ENCODE measurements at regions not wholly inside any gene's neighbourhood (a gene's known extent, or its start where the extent isn't known, plus 50 kb on each side); places are given as distances from the start of the nearest gene placed in this dataset.

GRCh38 chr18:78518805-78519204, 460.8 kb upstream of the SALL3 start:
- Histone ChIP-seq H3K9me3 (no peaks in the 10 kb centered on the region), H3K36me3 (no peaks in the 10 kb centered on the region), H3K27ac (no peak overlapping the region), H3K4me3 (no peak overlapping the region), H3K27me3 (peaks cover 0 to 10% (median 0%) of the 10 kb centered on the region in 3 donors), H3K4me1 (no peaks in the 10 kb centered on the region)
- DNase-seq: peak in 1 of 2 donors; percentile 10
- 86 to 93% (median 91%) methylated on average over 24 to 25 of the region's 25 CpGs for WGBS, 5 donors
- TF ChIP-seq CTCF (IDR thresholded peaks at IDR 0.05) (no peak), EP300 (IDR thresholded peaks at IDR 0.05) (no peak), POLR2AphosphoS5 (IDR thresholded peaks at IDR 0.05) (no peak), POLR2A (IDR thresholded peaks at IDR 0.05) (no peak)
- intact Hi-C loops (cut with DNase I; ENCODE audit: low total_unique reads): no loop called here

- no peak for TF ChIP-seq POLR2AphosphoS5 (IDR thresholded peaks at IDR 0.05)
- no peak for TF ChIP-seq POLR2A (IDR thresholded peaks at IDR 0.05)
- no peak for TF ChIP-seq EP300 (IDR thresholded peaks at IDR 0.05)
- TF ChIP-seq CTCF (IDR thresholded peaks at IDR 0.05): no peak
- H3K36me3 ChIP-seq: no peaks in the 10 kb centered on the region
- peak in 1 of 2 donors; percentile 7 for DNase-seq
- H3K4me1 ChIP-seq: no peaks in the 10 kb centered on the region
- WGBS, 5 donors: 73 to 82% (median 75%) methylated on average over 15 of the region's 15 CpGs
- intact Hi-C loops (cut with DNase I; ENCODE audit: low total_unique reads): no loop called here
- H3K27me3 ChIP-seq: peaks cover 0 to 10% (median 0%) of the 10 kb centered on the region in 3 donors
- H3K4me3 ChIP-seq: no peak overlapping the region
- no peaks in the 10 kb centered on the region for H3K9me3 ChIP-seq
- no peak overlapping the region for H3K27ac ChIP-seq
Observed at GRCh38 chr18:78519394-78520062, 460.1 kb upstream of the SALL3 start.

GRCh38 chr18:78521136-78521535, 458.5 kb upstream of the SALL3 start:
- TF ChIP-seq POLR2AphosphoS5 (IDR thresholded peaks at IDR 0.05): no peak
- no peak for TF ChIP-seq EP300 (IDR thresholded peaks at IDR 0.05)
- no peak for TF ChIP-seq POLR2A (IDR thresholded peaks at IDR 0.05)
- no peak for TF ChIP-seq CTCF (IDR thresholded peaks at IDR 0.05)
- H3K27ac ChIP-seq: no peak overlapping the region
- no peak overlapping the region for H3K4me3 ChIP-seq
- H3K36me3 ChIP-seq: no peaks in the 10 kb centered on the region
- no peak for DNase-seq
- no peaks in the 10 kb centered on the region for H3K9me3 ChIP-seq
- H3K27me3 ChIP-seq: peaks cover 0 to 10% (median 0%) of the 10 kb centered on the region in 3 donors
- intact Hi-C loops (cut with DNase I; ENCODE audit: low total_unique reads): no loop called here
- H3K4me1 ChIP-seq: peaks cover 0 to 8% (median 0%) of the 10 kb centered on the region in 4 donors
- 75 to 81% (median 79%) methylated on average over 10 to 11 of the region's 11 CpGs for WGBS, 5 donors

- Histone ChIP-seq H3K4me1 (peaks cover 0 to 13% (median 0%) of the 10 kb centered on the region in 4 donors), H3K4me3 (no peak overlapping the region), H3K36me3 (no peaks in the 10 kb centered on the region), H3K9me3 (no peaks in the 10 kb centered on the region), H3K27ac (no peak overlapping the region), H3K27me3 (peaks cover 0 to 10% (median 0%) of the 10 kb centered on the region in 3 donors)
- intact Hi-C loops (cut with DNase I; ENCODE audit: low total_unique reads): no loop called here
- TF ChIP-seq CTCF (IDR thresholded peaks at IDR 0.05) (no peak), POLR2AphosphoS5 (IDR thresholded peaks at IDR 0.05) (no peak), POLR2A (IDR thresholded peaks at IDR 0.05) (no peak), EP300 (IDR thresholded peaks at IDR 0.05) (no peak)
- no peak for DNase-seq
- 86 to 92% (median 90%) methylated on average over 8 of the region's 8 CpGs for WGBS, 5 donors
Observed at GRCh38 chr18:78521744-78522143, 457.9 kb upstream of the SALL3 start.
